IPS-18c (cell line): ENCODE measurements at regions not wholly inside any gene's neighbourhood (a gene's known extent, or its start where the extent isn't known, plus 50 kb on each side); places are given as distances from the start of the nearest gene placed in this dataset.

Experiments used
- H3K4me3 ChIP-seq: 2 replicates; pipeline ENCODE4 v1.7.0; 2013; ENCODE audit warnings: low read depth, mild to moderate bottlenecking, low read length, moderate library complexity; ENCODE audit not compliant: insufficient read depth
- H3K9me3 ChIP-seq: one replicate; pipeline ENCODE4 v1.6.1; 2013; ENCODE audit warnings: mild to moderate bottlenecking, low read length, moderate library complexity; ENCODE audit not compliant: control insufficient read depth, insufficient read depth

DNA sequence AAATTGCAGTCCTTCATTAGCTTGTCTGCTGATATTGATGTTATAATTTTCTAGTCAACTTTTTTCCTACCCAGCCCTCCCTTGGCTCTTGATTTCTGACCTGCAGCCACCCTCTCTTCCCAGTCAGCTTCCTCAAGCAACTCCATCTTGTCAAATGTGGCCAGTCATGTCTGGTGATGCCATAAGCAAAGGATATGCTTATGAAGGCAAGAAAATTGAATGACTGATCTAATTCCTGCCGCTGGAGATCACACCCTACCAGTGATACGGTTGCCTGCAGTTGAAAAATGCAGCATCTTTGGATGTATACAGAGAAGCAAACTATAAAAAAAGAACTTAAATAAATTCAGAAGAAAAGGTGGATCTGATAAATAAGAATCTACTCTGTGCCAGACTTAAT is 297.1 kb upstream of the DAB1 start:
- Histone ChIP-seq H3K4me3 (no peak overlapping the region), H3K9me3 (no peaks in the 10 kb centered on the region)

DNA sequence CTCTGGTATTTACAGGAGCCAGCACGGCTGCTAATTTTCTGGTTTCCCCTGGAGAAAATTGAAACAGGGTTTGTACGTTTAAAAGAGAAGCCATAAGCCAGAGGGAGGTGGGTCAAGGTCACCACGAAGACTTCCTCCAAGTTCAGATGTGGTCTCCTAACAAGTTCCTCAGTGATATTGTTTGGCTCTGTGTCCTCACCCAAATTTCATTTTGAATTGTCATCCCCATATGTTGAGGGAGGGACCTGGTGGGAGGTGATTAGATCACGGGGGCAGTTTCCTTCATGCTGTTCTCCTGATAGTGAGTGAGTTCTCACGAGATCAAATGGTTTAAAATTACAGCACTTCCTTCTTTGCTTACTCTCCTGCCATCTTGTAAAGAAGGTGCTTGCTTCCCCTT is 295.4 kb upstream of the DAB1 start:
- Histone ChIP-seq H3K9me3 (no peaks in the 10 kb centered on the region), H3K4me3 (no peak overlapping the region)

DNA sequence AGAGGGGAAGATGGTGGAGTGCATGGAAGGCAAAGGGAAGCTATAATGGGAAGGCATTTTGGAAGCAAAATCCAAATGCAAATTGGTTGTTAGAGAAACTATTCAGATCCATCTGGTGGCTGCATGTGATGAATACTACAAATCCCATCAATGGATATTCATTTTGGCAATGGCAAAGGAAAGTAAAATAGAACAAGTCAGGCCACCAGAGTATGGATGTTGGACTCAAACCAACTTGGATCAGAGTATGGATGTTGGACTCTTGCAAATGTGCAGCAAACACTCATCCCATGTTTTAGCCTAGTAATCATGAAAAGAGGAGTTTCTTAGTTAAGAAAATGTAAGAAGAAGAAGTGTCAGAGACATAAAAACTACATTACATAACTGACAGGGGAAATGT is 289.6 kb upstream of the DAB1 start:
- H3K9me3 ChIP-seq: no peaks in the 10 kb centered on the region
- H3K4me3 ChIP-seq: no peak overlapping the region

DNA sequence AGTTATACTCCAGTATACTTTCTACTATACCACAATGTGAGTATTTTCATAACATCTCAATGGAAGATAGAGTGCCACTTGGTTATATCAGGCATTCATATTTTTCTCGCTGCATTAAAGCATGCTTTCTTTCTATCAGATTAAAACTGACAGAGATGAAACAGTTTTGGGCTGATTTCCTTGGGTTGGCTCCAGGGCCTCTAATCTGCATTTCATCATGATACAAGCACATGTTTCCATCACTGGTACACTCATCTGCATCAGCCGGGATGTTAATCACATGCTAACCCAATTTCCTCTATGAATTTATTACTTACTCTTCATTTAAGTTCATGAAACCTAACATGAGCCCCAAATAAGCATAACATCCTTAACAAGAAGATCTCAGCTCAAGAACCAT is 289.0 kb upstream of the DAB1 start:
- no peaks in the 10 kb centered on the region for H3K9me3 ChIP-seq
- no peak overlapping the region for H3K4me3 ChIP-seq

DNA sequence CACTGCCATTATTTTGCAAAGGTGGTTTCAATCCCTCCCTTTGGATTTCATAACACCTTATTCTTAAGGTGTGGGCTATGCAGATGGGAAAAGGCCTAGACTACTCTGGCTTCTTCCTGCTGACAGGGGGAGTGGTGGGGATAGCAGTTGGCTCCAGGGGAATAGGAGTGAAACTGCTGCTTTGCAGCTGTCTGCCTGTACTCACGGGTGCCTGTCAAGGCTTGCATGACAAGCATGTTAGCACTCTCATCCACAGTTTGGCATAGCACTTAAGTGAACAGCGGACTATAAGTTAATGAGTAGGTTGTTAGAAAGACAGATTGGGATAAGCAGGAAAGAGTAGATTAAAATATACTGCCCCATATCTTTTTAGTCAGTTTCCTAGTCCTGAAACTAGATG is 287.5 kb upstream of the DAB1 start:
- Histone ChIP-seq H3K9me3 (no peaks in the 10 kb centered on the region), H3K4me3 (no peak overlapping the region)

DNA sequence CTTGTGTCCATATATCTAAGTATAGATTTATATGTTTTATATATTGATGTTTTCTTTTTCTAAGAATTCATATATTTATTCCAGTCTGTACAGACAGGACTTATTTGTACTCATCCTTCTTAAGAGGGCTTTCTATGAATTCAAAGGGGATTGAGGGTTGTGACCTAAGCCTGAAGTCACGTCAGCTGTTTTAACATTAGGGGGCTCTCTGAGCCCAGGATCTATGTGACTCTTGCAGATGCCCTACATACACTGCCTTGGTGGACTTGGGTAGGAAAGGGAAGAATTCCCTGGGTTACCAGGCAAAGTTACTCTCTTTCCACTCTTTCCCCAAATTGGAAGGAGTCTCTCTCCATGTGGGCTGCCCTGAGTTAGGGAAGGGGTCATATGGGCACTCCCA is 283.8 kb upstream of the DAB1 start:
- H3K4me3 ChIP-seq: no peak overlapping the region
- no peaks in the 10 kb centered on the region for H3K9me3 ChIP-seq

DNA sequence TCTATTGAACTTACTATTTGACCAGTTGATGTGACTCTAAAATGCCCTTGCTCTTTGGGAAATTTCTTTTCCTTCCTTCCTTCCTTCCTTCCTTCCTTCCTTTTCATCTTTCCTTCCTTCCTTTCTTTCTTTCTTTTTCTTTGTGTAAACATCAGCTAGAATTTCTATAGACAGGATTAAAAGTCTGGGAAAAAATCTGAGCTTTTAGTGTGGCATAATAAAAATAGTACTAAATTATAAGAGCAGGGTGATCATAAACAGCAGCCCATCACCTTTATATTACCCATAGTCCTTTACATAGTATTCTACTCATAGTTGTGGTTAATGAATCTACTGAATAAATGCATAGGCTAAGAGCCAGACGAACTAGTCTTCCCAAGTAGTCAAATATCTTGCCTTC is 281.0 kb upstream of the DAB1 start:
- Histone ChIP-seq H3K9me3 (no peaks in the 10 kb centered on the region), H3K4me3 (no peak overlapping the region)

DNA sequence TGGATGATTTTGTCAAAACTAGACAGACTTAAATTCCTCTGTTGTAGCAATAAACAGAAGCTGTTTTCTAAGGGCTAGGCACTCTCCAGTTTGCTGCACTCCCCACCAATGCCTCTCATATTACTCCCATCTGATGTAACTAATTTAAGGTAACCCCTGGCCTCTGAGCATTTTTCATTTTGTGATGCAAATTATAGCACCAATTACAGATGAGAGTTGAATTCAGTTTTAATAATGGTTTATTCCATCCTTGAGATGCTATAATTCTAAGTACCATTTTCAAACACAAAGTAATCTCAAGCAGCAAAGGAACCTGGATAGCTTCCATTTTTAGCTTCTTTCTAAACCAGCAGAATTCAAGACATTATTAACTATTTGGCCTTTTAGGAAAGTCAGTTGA is 280.4 kb upstream of the DAB1 start:
- no peaks in the 10 kb centered on the region for H3K9me3 ChIP-seq

DNA sequence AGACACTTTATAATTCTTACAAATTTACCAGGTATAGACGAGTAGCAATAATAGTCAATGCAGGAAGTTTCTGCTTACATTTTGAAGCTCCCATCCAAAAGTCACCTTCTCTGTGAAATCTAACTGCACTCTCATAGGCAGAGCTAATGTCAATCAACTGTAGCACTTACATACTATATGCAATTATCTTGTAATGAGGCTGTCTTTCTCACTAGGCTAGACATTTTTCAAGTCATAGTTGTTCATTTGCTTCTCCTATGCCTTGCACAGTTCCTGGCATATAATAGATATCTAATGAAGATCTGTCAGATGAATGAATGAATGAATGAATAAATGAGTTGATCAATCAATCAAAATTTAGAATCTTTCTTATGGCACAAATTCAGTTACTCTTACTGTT is 273.0 kb upstream of the DAB1 start:
- no peak overlapping the region for H3K4me3 ChIP-seq
- peaks cover 6% of the 10 kb centered on the region for H3K9me3 ChIP-seq

More for the DNA sequence above, 280.4 kb upstream of the DAB1 start:
- H3K4me3 ChIP-seq: no peak overlapping the region

DNA sequence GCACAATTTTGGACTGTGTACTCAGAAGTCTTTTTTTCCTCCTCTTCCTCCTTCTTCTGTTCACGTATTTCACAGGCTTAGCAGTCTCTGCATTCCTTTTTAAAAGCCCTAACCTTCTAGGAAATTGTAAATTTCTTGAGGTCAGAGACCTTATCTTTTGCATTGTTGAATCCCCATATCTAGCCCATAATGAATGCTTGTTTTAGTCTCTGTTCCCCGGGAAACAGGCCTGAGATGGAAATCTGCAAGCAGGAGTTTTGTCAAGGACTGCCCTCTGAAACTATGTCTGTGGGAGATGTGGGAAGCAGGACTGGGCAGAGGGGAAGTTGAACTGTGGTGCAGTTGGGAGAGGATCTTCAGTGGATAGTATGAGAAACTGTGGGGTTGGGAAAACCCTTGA is 272.2 kb upstream of the DAB1 start:
- H3K4me3 ChIP-seq: no peak overlapping the region
- peaks cover 6% of the 10 kb centered on the region for H3K9me3 ChIP-seq

DNA sequence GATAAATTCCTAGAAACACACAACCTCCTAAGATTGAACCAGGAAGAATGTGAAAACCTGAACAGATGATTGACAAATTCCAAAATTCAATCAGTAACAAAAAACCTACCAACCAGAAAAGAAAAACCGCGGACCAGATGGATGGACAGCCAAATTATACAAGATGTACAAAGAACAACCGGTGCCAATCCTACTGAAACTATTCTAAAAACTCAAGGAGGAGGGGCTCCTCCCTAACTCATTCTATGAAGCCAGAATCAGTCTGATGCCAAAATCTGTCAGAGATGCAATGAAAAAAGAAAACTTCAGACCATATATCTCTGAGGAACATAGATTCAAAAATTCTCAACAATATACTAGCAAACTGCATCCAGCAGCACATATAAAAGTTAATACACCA is 262.4 kb upstream of the DAB1 start:
- H3K4me3 ChIP-seq: no peak overlapping the region
- no peaks in the 10 kb centered on the region for H3K9me3 ChIP-seq

DNA sequence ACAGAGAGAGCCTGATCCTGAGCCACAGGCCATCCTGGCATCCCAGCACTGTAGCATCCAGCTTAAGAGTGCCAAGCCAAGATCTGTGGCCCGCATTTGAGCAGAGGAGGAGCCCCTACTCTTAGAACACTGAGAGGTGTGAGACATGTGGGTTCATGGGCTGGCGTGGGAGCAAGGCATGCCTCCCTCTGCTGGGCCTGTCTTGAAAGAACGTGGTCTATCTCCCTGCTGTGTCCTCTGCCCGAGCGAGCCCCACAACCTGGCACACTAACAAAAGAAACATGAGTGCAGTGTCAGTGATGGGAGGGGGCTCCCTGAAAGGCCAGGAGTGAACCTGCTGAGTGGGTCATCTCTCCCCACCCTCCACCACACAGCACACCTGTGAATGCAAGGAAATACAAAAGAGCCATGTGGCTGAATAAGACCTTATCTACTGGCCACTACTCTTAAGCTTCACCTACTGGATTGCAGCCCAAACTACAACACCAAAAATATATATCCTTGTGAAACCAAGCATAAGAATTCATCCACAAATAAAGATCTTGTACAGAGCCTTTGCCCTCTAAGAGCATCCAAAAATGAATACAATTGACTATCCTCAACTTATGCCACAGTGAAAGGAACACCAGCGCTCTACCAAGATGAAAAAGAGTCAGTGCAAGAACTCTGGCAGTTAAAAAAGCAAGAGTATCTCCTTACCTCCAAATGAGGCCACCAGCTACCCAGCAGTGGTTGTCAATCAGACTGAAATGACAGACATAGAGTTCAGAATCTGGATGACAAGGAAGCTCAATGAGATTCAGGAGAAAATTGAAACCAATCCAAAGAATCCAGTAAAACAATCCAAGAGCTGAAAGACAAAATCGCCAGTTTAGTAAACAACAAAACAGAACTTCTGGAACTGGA is 259.4 kb upstream of the DAB1 start:
- Histone ChIP-seq H3K9me3 (no peaks in the 10 kb centered on the region), H3K4me3 (no peak overlapping the region)

DNA sequence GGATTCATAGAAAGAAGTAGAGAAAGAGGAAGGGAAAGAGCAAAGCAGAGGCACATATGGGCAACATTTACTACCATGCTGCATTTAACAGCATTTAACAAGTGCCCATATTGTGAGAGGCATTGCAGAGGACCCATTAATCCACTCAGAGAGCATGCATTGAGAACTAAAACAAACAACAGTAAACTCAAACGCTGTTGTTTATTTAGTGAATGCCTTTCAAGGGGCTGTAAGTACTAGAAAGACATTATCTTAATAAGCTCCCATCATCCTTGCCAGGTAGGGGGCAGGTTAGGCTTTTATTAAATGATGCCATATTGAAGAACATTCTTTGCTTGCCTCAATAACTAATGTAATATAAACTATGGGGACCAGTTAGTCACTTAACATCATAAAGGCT is 254.3 kb upstream of the DAB1 start:
- Histone ChIP-seq H3K9me3 (no peaks in the 10 kb centered on the region), H3K4me3 (no peak overlapping the region)

DNA sequence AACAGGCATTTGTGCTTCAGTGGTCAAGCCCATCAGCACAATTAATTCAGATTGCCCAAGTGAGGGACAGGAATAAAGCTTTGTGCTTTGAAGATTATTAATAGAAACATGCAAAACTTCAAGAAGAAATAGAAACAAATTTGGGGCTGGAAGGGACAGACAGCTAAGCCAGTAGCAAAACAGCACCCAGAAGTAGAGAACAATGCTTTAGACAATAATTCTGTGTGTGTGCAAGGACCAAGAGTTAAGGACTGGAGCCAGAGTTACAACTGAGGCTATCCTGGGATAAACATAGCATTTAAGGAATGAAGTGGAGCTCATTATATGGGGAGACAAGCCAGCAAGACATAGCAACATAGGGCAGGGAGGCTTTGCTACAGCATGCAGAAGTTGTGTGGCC is 251.9 kb upstream of the DAB1 start:
- no peak overlapping the region for H3K4me3 ChIP-seq
- H3K9me3 ChIP-seq: no peaks in the 10 kb centered on the region

DNA sequence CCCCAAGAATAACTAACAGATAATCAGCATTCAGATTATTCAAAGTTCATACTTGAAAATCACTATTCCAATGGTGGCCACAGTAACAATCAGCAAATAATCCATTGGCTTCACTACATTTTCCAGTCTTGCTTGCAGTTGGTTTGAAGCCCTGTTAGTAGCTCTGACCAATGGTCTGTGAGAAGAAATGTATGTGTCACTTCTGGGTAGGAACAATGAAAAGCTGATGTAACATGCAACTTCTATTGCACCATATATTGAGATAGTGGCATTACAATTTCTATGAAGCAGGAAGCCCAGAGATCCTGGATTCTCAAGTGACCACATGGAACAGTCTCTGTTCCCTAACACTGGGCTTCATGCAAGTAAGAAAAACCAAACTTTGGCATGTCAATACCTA is 250.9 kb upstream of the DAB1 start:
- no peak overlapping the region for H3K4me3 ChIP-seq
- H3K9me3 ChIP-seq: no peaks in the 10 kb centered on the region

DNA sequence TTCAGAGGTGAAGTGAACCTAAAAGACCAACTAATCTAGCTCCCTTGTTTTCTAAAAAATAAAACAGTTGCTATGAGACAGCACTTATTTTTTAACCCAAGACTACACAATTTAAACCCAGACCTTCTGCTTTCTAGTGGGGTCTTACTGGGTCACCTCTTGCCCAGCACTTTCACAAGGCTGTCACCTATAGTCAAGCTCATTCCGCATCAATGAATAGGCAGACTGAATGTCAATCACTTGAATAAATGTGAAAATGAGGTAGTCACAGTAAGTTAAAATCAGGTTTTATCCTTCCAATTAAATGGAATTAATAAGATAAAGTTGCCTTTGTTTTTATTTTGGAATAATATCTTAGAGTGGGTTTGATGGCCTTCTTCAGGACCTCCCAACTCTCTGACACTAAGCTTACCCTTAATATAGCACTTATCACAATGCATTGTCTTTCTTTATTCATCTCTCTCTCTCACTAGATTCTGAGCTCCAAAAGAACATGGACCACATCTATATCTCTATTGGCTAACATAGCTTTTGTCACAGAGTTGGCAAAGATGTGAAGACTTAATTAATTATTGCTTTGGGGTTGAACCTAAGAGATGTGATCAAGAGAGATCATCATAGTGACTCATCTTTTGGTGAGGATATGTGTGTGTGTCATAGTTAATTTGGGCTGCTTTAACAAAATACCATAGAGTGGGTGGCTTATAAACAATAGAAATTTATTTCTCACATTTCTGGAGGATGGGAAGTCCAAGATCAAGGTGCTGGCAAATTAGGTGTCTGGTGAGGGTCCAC is 248.7 kb upstream of the DAB1 start:
- no peaks in the 10 kb centered on the region for H3K9me3 ChIP-seq
- H3K4me3 ChIP-seq: no peak overlapping the region

DNA sequence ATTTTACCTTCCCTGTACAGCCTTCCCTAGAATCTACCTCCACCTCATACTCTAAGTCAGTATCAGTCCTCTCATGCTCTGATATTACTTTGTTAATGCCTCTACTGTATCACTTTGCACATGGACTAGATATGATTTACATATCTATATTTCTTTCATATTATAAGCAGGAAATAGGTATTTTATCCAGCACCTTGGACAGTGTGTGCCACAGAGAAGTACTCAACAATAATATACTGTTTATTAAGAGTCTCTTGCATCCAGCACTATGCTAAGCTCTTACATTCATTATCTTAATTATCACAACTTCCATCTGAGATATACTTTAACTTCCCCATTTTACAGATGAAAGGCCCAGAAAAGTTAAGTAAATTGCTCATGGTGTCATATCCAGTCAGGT is 247.9 kb upstream of the DAB1 start:
- H3K9me3 ChIP-seq: no peaks in the 10 kb centered on the region
- H3K4me3 ChIP-seq: no peak overlapping the region

DNA sequence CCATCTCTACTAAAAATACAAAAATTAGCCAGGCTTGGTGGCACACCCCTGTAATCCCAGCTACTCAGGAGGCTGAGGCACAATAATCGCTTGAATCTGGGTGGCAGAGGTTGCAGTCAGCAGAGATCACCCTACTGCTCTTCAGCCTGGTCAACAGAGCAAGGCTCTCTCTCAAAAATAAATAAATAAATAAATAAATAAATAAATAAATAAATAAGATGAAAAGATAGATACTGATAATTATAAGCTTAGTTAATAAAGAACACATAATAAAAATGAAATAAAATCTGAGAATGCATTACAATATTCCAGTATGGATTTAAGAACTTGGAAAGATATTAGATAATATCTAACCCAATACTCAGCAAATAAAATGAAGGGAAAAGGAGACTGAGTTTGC is 235.9 kb upstream of the DAB1 start:
- Histone ChIP-seq H3K4me3 (no peak overlapping the region), H3K9me3 (no peaks in the 10 kb centered on the region)
